Epidermal melanocyte (primary cell): ENCODE measurements at regions not wholly inside any gene's neighbourhood (a gene's known extent, or its start where the extent isn't known, plus 50 kb on each side); places are given as distances from the start of the nearest gene placed in this dataset.

Source experiments
- DNase-seq: peaks from one replicate; pipeline ENCODE4 v3.0.0; 2011; ENCODE audit warnings: low spot score; ENCODE audit not compliant: insufficient read length

- no peak for DNase-seq
Observed at GRCh38 chr12:77153706-77154105, 88.3 kb upstream of the E2F7 start.

GRCh38 chr12:77152623-77153193 lies 87.3 kb upstream of the E2F7 start:
- DNase-seq: no peak

- no peak for DNase-seq
Observed at GRCh38 chr12:77151030-77151429, 85.7 kb upstream of the E2F7 start.

- no peak for DNase-seq
Observed at GRCh38 chr12:77133566-77133965, 68.2 kb upstream of the E2F7 start.

- no peak for DNase-seq
Observed at GRCh38 chr12:77131977-77132490, 66.7 kb upstream of the E2F7 start.

GRCh38 chr12:77130193-77130592 lies 64.8 kb upstream of the E2F7 start:
- no peak for DNase-seq

GRCh38 chr12:77124767-77125166 lies 59.4 kb upstream of the E2F7 start:
- DNase-seq: no peak

GRCh38 chr12:77122661-77123060 lies 57.3 kb upstream of the E2F7 start:
- no peak for DNase-seq

GRCh38 chr12:77122236-77122635 lies 56.9 kb upstream of the E2F7 start:
- no peak for DNase-seq

- DNase-seq: no peak
Observed at GRCh38 chr12:77120156-77121085, 55.1 kb upstream of the E2F7 start.

GRCh38 chr12:77118696-77119095 lies 53.3 kb upstream of the E2F7 start:
- DNase-seq: no peak

- no peak for DNase-seq
Observed at GRCh38 chr12:77116277-77116676, 50.9 kb upstream of the E2F7 start.

GRCh38 chr12:77115471-77115870 lies 50.1 kb upstream of the E2F7 start:
- DNase-seq: no peak
